Adipose tissue (tissue), 3 donors: ENCODE measurements at regions not wholly inside any gene's neighbourhood (a gene's known extent, or its start where the extent isn't known, plus 50 kb on each side); places are given as distances from the start of the nearest gene placed in this dataset.
"Not testable (repeated sequence)": the region's sequence is repeated elsewhere in the genome, so short reads cannot be mapped to it uniquely, and the experiment has no call there.

Source experiments
- H3K27ac ChIP-seq: one replicate; pipeline ENCODE4 v1.5.1; 2013; ENCODE audit warnings: low read depth, low read length
- WGBS, 3 donors: extraction: QIAGEN DNeasy Blood & Tissue Kit; methylation state at CpG; one replicate each; pipeline ENCODE4 v1.1.7; 2013; 5-methylcytosine and 5-hydroxymethylcytosine counted together
- donor health status: healthy with polysubstance abuse.
- donor health status: Bipolar disorder and iron deficiency.
- donor health status: healthy.

GRCh38 chr12:124645530-124646244 lies 78.3 kb upstream of the NCOR2 start:
- no peak overlapping the region for H3K27ac ChIP-seq
- WGBS, 3 donors, result 73 to 80% (median 74%) methylated on average over 16 to 18 of the region's 18 CpGs

- 97 to 99% (median 98%) methylated on average over 6 of the region's 6 CpGs for WGBS, 3 donors
- H3K27ac ChIP-seq, result not testable (repeated sequence)
Measured at GRCh38 chr12:124643768-124644167, 76.4 kb upstream of the NCOR2 start.

DNA sequence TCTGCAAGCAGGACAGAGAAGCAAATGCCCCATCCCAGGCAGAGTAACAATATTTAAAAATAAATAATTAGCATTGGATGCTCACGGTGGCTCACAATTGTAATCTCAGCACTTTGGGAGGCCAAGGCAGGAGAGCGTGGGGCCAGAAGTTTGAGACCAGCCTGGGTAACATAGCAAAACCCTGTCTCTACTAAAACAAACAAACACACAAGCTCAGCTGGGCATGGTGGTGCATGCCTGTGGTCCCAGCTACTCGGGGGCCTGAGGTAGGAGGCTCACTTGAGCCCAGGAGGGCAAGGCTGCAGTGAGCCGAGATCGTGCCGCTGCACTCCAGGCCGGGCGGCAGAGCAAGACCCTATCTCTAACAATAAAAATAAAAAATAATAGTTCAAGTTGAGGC lies 74.7 kb upstream of the NCOR2 start:
- 92 to 96% (median 92%) methylated on average over 8 of the region's 8 CpGs for WGBS, 3 donors
- no peak overlapping the region for H3K27ac ChIP-seq

DNA sequence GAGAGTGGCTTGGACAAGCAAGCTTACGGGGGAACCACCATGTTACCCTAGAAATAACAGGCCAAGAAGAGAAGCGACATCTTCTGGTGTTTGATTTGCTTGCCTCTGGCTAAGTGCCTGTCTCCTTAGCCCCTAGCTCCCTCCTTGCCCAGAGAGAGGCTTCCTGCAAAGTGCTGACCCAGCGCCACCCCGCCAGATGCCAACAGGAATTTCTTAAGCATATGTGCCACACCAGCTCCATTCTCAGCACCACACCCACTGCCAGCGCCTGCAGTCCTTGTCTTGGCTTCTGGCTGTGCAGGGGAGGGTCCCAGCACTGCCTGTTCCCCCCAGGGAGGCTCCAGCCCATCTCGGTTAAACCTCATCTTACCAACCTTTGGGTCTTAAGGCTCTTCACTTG lies 74.2 kb upstream of the NCOR2 start:
- 75 to 90% (median 89%) methylated on average over 6 of the region's 6 CpGs for WGBS, 3 donors

GRCh38 chr12:124640056-124640455 lies 72.6 kb upstream of the NCOR2 start:
- H3K27ac ChIP-seq, result no peak overlapping the region
- WGBS, 3 donors, result 41 to 76% (median 46%) methylated on average over 5 of the region's 5 CpGs

More for the DNA sequence above, 74.2 kb upstream of the NCOR2 start:
- no peak overlapping the region for H3K27ac ChIP-seq

GRCh38 chr12:124639122-124639806 lies 71.9 kb upstream of the NCOR2 start:
- WGBS, 3 donors, result 46 to 74% (median 52%) methylated on average over 6 of the region's 6 CpGs
- H3K27ac ChIP-seq, result no peak overlapping the region

DNA sequence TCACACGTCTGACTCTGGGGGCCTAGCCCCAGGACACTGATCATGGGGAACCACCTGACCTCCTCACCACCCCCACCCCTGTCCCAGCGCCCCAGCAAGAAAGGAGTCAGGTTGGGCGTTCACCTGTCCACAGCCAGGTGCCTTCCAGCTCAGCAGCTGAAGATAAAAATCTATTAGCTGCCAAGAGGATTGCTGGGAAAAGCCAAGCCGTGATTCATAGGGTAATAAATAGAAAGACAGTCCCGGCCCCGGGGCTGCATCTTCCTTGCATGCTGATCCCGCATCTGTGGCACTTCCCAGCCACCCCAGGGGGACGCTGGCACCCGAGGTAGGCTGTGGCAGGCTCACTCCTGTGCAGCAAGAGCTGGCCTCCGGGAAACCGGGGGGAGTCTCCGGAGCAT lies 70.2 kb upstream of the NCOR2 start:
- 55 to 79% (median 70%) methylated on average over 12 of the region's 12 CpGs for WGBS, 3 donors
- H3K27ac ChIP-seq, result no peak overlapping the region

DNA sequence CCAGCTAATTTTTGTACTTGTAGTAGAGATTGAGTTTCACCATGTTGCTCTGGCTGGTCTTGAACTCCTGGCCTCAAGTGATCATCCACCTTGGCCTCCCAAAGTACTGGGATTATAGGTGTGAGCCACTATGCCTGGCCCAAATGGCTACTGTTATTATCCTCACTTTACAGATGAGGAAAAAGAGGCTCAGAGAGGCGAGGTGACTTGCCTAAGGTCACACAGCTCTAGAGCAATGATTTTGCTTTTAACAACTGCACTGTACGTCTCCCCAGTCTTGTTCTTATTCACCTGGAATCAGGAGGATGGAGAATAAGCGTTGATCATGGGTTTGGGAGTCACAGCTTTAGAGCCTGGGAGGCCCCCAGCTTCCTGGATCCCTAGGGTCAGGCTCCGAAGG lies 69.8 kb upstream of the NCOR2 start:
- WGBS, 3 donors, result 66 to 85% (median 78%) methylated on average over 4 of the region's 4 CpGs
- H3K27ac ChIP-seq, result no peak overlapping the region

DNA sequence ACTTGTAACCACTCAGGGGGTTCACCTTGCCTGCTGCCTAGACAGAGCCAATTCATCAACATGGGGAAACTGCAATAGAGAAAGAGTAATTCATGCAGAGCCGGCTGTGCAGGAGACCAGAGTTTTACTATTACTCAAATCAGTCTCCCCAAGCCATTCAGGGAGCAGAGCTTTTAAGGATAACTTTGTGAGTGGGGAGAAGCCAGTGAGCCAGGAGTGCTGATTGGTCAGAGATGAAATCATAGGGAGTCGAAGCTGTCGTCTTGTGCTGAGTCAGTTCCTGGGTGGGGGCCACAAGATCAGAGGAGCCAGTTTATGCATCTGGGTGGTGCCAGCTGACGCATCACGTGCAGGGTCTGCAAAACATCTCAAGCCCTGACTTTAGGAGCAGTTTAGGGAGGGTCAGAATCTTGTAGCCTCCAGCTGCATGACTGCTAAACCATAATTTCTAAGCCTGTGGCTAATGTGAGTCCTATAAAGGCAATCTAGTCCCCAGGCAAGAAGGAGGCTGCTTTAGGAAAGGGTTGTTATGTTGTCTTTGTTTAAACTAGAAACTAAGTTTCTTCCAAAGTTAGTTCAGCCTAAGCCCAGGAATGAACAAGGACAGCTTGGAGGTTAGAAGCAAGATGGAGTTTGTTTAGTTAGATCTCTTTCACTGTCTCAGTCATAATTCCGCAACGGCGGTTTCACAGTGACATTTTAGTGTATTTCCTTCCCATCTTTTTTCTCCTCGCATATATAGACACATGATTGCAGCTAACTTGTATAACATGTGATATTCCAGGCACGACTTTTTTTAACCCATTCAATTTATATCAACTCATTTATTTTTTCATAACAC lies 68.9 kb upstream of the NCOR2 start:
- WGBS, 3 donors, result 39 to 58% (median 43%) methylated on average over 10 of the region's 10 CpGs
- no peak overlapping the region for H3K27ac ChIP-seq

- no peak overlapping the region for H3K27ac ChIP-seq
- 85 to 93% (median 91%) methylated on average over 7 of the region's 7 CpGs for WGBS, 3 donors
Measured at GRCh38 chr12:124635316-124635715, 67.9 kb upstream of the NCOR2 start.

GRCh38 chr12:124633365-124634362 lies 66.3 kb upstream of the NCOR2 start:
- H3K27ac ChIP-seq, result no peak overlapping the region
- 48 to 76% (median 59%) methylated on average over 17 of the region's 17 CpGs for WGBS, 3 donors

DNA sequence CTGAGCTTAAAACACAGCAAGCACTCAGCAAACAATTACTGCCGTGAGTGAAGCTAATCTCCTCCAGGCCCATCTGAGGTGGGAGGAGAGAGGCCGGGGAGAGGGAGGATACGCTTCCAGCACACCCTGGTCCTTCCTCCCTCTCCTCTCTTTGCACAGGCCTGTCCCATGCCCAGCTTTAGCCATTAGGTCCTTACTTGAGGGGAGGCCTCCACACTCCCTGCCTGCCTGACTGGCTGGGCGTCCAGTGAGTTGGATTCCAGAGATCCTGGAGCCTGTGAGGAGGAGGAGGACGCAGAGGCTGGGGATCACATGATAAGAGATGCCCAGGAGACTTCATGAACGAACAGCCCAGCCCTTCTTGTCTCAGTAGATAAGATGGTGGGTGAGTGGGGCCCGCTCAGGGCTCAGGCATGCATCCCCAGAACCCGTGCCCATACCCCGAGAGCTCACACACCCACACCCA lies 65.1 kb upstream of the NCOR2 start:
- 63 to 81% (median 69%) methylated on average over 9 of the region's 9 CpGs for WGBS, 3 donors
- no peak overlapping the region for H3K27ac ChIP-seq

DNA sequence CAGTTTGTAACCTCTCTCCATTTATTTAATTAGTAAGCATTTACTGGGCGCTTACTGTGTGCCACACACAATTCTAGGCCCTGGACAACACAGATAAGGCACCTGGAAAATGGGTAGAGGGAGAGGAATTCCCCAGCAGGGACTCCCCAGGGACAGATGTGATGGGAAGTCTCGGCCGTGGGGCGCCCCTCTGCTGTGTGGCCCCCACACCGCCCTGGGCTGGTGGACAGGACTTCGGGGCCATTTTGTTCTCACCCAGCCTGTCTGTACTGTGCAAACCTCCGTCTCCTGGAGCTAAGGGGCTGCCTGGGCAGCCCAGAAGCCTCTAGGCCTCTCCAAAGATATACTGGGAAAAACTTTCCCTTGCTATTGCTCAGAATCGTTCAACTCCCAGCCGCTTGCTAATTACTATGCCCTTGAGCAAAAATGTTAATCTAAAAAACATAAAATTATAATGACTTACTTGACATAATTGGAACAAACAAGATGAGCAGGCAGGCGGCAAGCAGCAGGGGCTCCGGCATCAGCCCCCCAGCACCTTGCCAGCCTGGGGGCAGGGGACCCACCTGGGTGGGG lies 64.4 kb upstream of the NCOR2 start:
- 86 to 88% (median 86%) methylated on average over 11 of the region's 11 CpGs for WGBS, 3 donors
- H3K27ac ChIP-seq, result no peak overlapping the region

DNA sequence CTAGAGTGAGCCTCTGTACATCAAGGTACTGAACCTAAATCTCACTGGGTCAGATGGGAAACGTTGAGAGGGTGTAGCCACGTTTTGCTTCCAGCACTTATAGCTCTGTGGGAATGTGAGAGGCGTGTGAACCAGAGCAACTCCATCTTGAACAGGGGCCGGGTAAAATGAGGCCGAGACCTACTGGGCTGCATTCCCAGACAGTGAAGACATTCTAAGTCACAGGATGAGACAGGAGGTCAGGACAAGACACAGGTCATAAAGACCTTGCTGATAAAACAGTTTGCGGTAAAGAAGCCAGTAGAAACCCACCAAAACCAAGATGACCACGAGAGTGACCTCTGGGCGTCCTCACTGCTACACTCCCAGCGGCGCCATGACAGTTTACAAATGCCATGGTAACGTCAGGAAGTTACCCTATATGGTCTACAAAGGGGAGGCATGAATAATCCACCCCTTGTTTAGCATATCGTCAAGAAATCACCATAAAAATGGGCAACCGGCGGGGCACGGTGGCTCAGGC lies 63.4 kb upstream of the NCOR2 start:
- H3K27ac ChIP-seq, result no peak overlapping the region
- WGBS, 3 donors, result 92 to 94% (median 93%) methylated on average over 15 of the region's 15 CpGs

DNA sequence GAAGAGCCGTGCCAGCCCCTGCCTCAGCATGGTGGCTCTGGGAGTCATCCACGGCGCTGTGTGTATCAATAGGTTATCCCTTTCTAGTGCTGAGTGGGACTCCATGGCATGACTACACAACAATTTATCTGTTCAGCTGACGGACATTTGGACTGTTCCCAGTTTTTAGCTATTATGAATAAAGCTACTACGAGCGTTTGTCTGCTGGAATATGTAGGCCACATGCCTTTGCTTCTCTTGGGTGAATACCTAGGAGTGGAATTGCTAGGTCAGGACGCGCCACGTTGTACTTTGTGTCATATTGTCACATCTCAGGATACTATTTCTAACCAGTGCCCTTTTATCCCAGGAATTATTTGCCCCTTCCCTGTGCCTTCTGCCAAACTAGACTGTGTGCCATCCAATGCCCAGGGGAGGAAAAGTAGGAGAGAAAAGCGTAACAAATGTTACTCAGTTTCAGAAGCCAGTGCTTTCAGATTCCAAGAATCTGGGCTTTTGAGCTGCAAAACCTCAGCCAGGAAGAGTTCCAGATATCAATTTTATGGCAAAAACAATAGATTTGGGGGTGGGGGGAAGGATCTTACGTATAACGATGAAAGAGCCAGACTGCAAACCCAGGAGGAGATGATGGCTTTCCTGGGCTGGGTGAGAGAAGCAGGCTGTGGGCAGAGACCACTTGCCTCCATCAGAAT lies 62.5 kb upstream of the NCOR2 start:
- WGBS, 3 donors, result 67 to 82% (median 80%) methylated on average over 12 of the region's 12 CpGs

DNA sequence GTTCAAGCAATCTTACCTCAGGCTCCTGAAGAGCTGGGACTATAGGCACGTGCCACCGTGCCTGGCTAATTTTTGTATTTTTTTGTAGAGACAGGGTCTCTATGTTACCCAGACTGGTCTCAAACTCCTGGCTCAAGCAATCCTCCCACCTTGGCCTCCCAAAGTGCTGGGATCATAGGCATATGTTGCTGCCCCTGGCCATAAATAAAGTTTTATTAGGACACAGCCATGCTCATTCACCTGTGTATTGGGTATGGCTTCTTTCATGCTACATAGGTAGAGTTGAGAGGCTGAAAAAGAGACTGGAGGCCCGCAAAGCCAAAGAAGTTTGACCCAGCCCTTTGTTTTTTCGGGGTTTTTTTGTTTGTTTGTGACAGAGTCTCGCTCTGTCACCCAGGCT lies 61.7 kb upstream of the NCOR2 start:
- 97 to 98% (median 97%) methylated on average over 5 of the region's 5 CpGs for WGBS, 3 donors
- H3K27ac ChIP-seq, result no peak overlapping the region

More for the DNA sequence above, 62.5 kb upstream of the NCOR2 start:
- no peak overlapping the region for H3K27ac ChIP-seq

GRCh38 chr12:124627956-124628355 lies 60.5 kb upstream of the NCOR2 start:
- 81 to 91% (median 88%) methylated on average over 2 to 3 of the region's 3 CpGs for WGBS, 3 donors
- no peak overlapping the region for H3K27ac ChIP-seq
